Naive thymus-derived CD8-positive, alpha-beta T cell (primary cell): ENCODE measurements at regions not wholly inside any gene's neighbourhood (a gene's known extent, or its start where the extent isn't known, plus 50 kb on each side); places are given as distances from the start of the nearest gene placed in this dataset.
"Not testable (repeated sequence)": the region's sequence is repeated elsewhere in the genome, so short reads cannot be mapped to it uniquely, and the experiment has no call there.

Experiments used
- ATAC-seq, 2 donors: fragments of 150-1000 bp; cut with Tn5 transposase in 1 of 2; sonication (Bioruptor Pico), chemical (Tn5 transposase) in 1 of 2; 1 replicate in 1 of 2; 2 replicates in 1 of 2; pipeline ENCODE4 v1.10.0; 2021; ENCODE audit warnings: mild to moderate bottlenecking in 2 of 2, moderate library complexity in 2 of 2
- POLR2A ChIA-PET: fragments of 350-600 bp; sonication (Branson Sonifier 250); formaldehyde crosslinking; loops from one replicate; lab custom pipeline; 2021; ENCODE audit warnings: antibody characterized with exemption; lab: Charles Lee
- DNase-seq, 10 donors: peaks; one replicate each; pipeline versions ENCODE4 v3.0.0 to v3.0.0-alpha.2; 2020 to 2022
- H3K27ac Mint-ChIP-seq, 10 donors: one replicate each; pipeline ENCODE4 v1.8.0; 2020 to 2022; ENCODE audit warnings: mild to moderate bottlenecking in 10 of 10, mixed read lengths in 10 of 10, moderate library complexity in 4 of 10, inconsistent platforms in 1 of 10
- H3K27me3 Mint-ChIP-seq, 5 donors: one replicate each; pipeline ENCODE4 v1.8.0; 2021 to 2022; ENCODE audit warnings: mixed read lengths in 5 of 5
- H3K36me3 Mint-ChIP-seq, 3 donors: one replicate each; pipeline ENCODE4 v1.8.0; 2020 to 2022; ENCODE audit warnings: mixed read lengths in 3 of 3, mild to moderate bottlenecking in 2 of 3, inconsistent platforms in 1 of 3
- H3K4me1 Mint-ChIP-seq, 4 donors: one replicate each; pipeline ENCODE4 v1.8.0; 2021 to 2022; ENCODE audit warnings: mixed read lengths in 4 of 4
- H3K4me3 Mint-ChIP-seq, 10 donors: one replicate each; pipeline ENCODE4 v1.8.0; 2020 to 2022; ENCODE audit warnings: mild to moderate bottlenecking in 10 of 10, mixed read lengths in 10 of 10, moderate library complexity in 6 of 10, inconsistent platforms in 1 of 10
- H3K9me3 Mint-ChIP-seq, 9 donors: one replicate each; pipeline ENCODE4 v1.8.0; 2020 to 2022; ENCODE audit warnings: mixed read lengths in 9 of 9, mild to moderate bottlenecking in 3 of 9, inconsistent platforms in 1 of 9, moderate library complexity in 1 of 9

DNA sequence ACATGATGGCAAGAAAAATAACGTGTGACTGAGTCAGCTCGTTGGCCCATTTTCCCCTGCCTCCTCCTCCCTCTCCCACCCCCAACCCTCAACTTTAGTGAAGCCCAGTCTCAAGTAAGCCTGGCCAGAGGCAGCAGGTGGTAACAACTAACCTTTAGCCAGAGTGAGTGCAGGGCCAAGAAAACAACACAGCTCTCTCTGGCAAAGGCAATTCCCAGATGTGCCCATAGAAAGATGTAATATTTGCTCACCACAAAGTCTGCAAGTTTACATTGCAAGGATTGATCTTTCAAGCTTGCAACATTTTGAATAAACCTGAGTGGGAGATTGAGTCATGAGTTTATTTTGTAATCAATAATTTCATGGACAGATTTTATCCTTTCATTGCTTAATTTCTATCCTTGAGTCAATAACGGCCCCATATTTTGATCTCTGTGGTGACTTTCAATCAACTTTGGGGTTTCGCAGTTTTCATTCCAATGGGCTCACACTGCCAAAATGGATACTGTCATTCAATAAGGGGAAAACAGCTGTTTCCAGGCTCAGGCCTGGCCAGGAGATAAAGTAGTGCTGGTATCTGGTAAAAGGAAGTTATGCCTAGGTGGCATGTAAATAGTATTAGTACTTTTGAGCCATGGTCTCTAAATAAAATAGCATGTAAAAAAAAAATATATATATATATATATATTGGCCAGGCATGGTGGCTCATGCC, 130.7 kb upstream of the TMEM164 start:
- POLR2A ChIA-PET = interaction anchor here (0.6 kb wide), 1 partner anchor 11 kb away, joined by 3 read pairs; no protein-coding TSS in a partner anchor
- Mint-ChIP-seq H3K27me3 (peaks cover 0 to 4% (median 0%) of the 10 kb centered on the region in 5 donors), H3K27ac (no peak overlapping the region), H3K36me3 (no peaks in the 10 kb centered on the region), H3K9me3 (no peaks in the 10 kb centered on the region), H3K4me1 (no peaks in the 10 kb centered on the region), H3K4me3 (no peak overlapping the region)
- DNase-seq = no peak
- ATAC-seq = no peak

DNA sequence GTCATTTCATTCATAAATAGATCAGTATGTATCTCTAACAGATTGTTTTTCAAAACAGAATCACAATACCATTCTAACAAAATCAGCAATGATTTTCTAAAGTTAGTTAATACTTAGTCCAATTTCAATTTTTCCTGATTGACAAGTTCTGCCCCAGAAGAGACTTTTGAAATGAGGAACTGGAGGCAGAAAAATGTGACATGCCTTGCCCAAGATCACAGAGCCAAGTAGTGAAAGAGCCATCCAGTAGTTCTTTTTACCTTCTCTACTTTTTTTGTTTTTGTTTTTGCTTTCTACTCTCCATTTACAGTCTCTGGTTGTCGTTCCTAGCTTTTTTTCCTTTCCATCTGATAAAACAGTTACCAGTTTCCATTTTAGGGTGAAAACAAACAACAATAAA, 129.3 kb upstream of the TMEM164 start:
- Mint-ChIP-seq H3K4me3 (no peak overlapping the region), H3K27me3 (no peaks in the 10 kb centered on the region), H3K9me3 (no peaks in the 10 kb centered on the region), H3K36me3 (no peaks in the 10 kb centered on the region), H3K27ac (no peak overlapping the region), H3K4me1 (peaks cover 0 to 2% (median 0%) of the 10 kb centered on the region in 4 donors)
- POLR2A ChIA-PET = no interaction called here
- no peak for DNase-seq
- no peak for ATAC-seq

DNA sequence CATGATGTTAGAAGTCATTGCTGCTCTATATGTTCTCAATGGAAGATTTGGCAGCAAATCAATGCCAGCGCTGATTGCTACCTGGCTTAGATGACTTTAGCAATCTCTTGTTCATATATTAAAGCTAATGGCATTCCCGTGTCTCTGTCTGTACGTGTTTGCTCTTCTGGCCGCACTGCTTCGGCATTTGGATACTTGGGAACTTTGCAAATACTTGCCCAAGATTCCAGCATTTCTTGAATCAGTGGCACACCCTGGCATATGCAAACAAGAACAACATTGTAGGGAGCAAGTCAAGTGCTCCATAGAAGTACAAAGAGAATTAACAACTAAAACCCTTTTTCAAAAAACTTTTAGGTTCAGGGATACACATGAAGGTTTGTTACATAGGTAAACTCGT, 128.9 kb upstream of the TMEM164 start:
- peaks cover 0 to 2% (median 0%) of the 10 kb centered on the region in 4 donors for H3K4me1 Mint-ChIP-seq
- H3K4me3 Mint-ChIP-seq = no peak overlapping the region
- H3K27me3 Mint-ChIP-seq = no peaks in the 10 kb centered on the region
- DNase-seq = no peak
- H3K27ac Mint-ChIP-seq = no peak overlapping the region
- H3K9me3 Mint-ChIP-seq = no peaks in the 10 kb centered on the region
- ATAC-seq = no peak
- H3K36me3 Mint-ChIP-seq = no peaks in the 10 kb centered on the region
- POLR2A ChIA-PET = no interaction called here

DNA sequence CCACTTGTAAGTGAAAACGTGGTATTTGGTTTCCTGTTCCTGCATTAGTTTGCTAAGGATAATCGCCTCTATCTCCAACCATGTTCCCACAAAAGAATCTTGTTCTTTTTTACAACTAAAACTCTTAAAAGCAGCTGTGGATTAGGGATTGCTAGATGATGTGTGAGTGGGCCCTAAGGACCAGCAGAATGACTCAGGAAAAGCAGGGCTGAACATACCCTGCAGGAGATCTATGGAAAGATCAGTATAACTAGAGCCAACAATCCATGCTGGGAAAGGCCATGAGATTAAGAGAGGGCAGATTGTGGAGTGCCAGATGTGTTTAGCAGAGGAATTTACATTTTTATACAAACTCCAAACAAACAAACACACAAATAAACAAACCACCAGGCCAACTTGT, 128.4 kb upstream of the TMEM164 start:
- peaks cover 0 to 2% (median 0%) of the 10 kb centered on the region in 4 donors for H3K4me1 Mint-ChIP-seq
- H3K27me3 Mint-ChIP-seq = no peaks in the 10 kb centered on the region
- no peak overlapping the region for H3K4me3 Mint-ChIP-seq
- no peak overlapping the region for H3K27ac Mint-ChIP-seq
- POLR2A ChIA-PET = no interaction called here
- ATAC-seq (no peak), DNase-seq (no peak)
- H3K9me3 Mint-ChIP-seq = no peaks in the 10 kb centered on the region
- H3K36me3 Mint-ChIP-seq = no peaks in the 10 kb centered on the region

DNA sequence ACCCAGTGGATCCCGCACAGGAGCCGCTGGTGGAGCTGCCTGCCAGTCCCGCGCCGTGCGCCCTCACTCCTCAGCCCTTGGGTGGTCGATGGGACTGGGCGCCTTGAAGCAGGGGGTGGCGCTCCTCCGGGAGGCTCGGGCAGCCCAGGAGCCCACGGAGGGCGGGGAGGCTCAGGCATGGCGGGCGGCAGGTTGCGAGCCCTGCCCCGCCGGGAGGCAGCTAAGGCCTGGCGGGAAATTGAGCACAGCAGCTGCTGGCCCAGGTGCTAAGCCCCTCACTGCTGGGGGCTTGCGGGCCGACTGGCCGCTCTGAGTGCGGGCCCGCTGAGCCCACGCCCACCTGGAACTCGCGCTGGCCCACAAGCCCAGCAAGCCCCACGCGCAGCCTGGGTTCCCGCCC, 127.1 kb upstream of the TMEM164 start:
- H3K4me3 Mint-ChIP-seq = no peak overlapping the region
- H3K36me3 Mint-ChIP-seq = no peaks in the 10 kb centered on the region
- DNase-seq (no peak), ATAC-seq (no peak)
- H3K9me3 Mint-ChIP-seq = no peaks in the 10 kb centered on the region
- H3K4me1 Mint-ChIP-seq = peaks cover 0 to 4% (median 1%) of the 10 kb centered on the region in 4 donors
- peaks cover 0 to 3% (median 0%) of the 10 kb centered on the region in 5 donors for H3K27me3 Mint-ChIP-seq
- H3K27ac Mint-ChIP-seq = no peak overlapping the region
- POLR2A ChIA-PET = no interaction called here

DNA sequence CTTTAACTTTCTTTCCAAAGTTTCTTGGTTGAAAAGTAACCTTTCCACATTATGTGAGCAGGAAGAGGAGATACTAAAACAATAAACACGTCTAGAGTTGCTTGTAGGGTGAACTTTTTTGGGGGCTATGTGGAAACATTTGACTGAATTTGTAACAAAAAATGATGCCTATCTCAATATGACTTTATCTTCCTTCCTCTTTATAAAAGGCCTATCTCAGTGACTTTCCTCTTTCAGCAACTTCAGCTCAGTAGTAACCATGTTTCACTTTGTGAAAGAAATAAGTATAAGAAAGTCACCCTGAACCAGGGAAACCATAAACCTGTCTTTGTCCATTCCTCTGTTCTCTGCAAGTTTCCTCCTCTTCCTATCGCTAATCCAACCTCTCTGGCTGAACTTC, 124.7 kb upstream of the TMEM164 start:
- no peaks in the 10 kb centered on the region for H3K36me3 Mint-ChIP-seq
- DNase-seq (no peak), ATAC-seq (no peak)
- peaks cover 0 to 4% (median 1%) of the 10 kb centered on the region in 4 donors for H3K4me1 Mint-ChIP-seq
- H3K4me3 Mint-ChIP-seq = no peak overlapping the region
- H3K27ac Mint-ChIP-seq = no peak overlapping the region
- peaks cover 0 to 6% (median 0%) of the 10 kb centered on the region in 5 donors for H3K27me3 Mint-ChIP-seq
- POLR2A ChIA-PET = no interaction called here
- H3K9me3 Mint-ChIP-seq = no peaks in the 10 kb centered on the region

DNA sequence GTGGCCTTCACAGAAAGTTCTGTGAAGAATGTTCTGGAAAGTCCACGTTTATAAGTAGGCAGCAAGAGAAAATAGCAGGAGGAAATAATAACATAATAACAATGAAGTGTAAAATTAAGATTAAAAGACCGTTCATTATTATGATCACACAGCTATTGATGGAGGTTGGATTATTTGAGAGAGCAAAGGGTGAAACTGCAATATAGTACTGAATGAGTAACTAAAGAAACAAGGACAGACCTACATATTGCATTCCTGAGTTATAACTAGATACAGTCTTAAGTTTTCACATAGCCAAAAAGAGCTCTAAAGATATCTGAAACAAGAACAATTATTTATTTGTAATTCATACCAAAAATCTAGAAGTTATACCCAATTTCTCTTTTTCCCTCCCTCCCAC, 122.9 kb upstream of the TMEM164 start:
- H3K36me3 Mint-ChIP-seq = no peaks in the 10 kb centered on the region
- no peak overlapping the region for H3K4me3 Mint-ChIP-seq
- H3K9me3 Mint-ChIP-seq = no peaks in the 10 kb centered on the region
- H3K27me3 Mint-ChIP-seq = peaks cover 0 to 6% (median 0%) of the 10 kb centered on the region in 5 donors
- ATAC-seq (no peak), DNase-seq (no peak)
- peaks cover 0 to 4% (median 1%) of the 10 kb centered on the region in 4 donors for H3K4me1 Mint-ChIP-seq
- H3K27ac Mint-ChIP-seq = no peak overlapping the region
- POLR2A ChIA-PET = no interaction called here

DNA sequence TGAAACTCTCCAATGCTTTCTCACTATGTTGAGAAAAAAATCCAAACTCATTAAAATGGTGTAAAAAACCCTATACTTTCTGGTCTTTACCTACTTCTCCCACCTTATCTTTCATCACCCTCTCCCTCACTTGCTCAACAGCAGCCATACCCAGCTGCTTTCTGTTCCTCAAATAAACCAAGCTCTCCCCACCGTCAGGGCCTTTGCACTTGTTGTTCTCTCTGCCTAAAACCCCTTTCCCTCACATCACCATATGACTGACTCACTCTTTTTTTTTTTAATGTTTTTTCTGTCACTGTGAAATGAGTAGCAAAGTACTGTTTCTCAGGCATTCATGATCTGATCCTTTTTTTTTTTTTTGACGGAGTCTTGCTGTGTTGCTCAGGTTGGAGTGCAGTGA, 122.3 kb upstream of the TMEM164 start:
- peaks cover 0 to 8% (median 0%) of the 10 kb centered on the region in 5 donors for H3K27me3 Mint-ChIP-seq
- H3K4me3 Mint-ChIP-seq = no peak overlapping the region
- no peaks in the 10 kb centered on the region for H3K36me3 Mint-ChIP-seq
- ATAC-seq (no peak), DNase-seq (no peak)
- no peak overlapping the region for H3K27ac Mint-ChIP-seq
- no peaks in the 10 kb centered on the region for H3K9me3 Mint-ChIP-seq
- H3K4me1 Mint-ChIP-seq = peaks cover 0 to 4% (median 1%) of the 10 kb centered on the region in 4 donors
- POLR2A ChIA-PET = interaction anchor here (0.7 kb wide), 1 partner anchor 536 kb away, joined by 4 read pairs; no protein-coding TSS in a partner anchor

DNA sequence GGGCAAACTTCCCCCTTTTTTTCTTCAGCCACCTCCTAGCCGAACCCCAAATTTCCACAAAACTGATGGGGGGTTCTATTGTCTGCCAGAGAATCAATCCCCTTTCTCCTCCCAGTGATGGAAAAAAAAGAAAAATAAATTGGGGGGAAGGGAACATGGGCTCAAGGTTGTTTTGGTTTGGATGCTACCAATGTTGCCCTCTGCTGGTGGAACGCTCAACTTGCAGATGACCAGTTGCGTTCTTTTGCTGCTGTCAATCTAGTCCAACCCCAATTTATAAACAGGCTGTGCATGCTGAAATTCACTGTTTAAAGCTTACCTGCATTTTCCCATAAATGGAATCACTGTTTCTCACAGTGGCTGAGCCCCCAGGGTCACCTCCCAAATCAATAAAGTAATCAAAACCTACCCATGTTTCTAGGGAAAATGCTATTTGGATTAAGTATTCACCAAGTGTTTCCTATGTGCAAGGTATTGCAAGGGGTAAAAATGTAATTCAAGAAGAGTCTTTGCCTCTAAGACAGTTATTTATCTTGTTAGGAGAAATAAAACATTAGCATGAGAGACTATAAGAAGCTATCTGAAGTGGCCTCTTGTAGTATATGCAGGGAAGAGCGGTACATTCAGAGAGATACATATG, 116.7 kb upstream of the TMEM164 start:
- peaks cover 0 to 10% (median 7%) of the 10 kb centered on the region in 5 donors for H3K27me3 Mint-ChIP-seq
- DNase-seq (peak in 5 of 10 donors; percentile 1 to 18 (median 15)), ATAC-seq (no peak)
- POLR2A ChIA-PET = no interaction called here
- H3K4me1 Mint-ChIP-seq = peaks cover 0 to 21% (median 0%) of the 10 kb centered on the region in 4 donors
- H3K36me3 Mint-ChIP-seq = no peaks in the 10 kb centered on the region
- H3K4me3 Mint-ChIP-seq = no peak overlapping the region
- H3K9me3 Mint-ChIP-seq = no peaks in the 10 kb centered on the region
- H3K27ac Mint-ChIP-seq = no peak overlapping the region

DNA sequence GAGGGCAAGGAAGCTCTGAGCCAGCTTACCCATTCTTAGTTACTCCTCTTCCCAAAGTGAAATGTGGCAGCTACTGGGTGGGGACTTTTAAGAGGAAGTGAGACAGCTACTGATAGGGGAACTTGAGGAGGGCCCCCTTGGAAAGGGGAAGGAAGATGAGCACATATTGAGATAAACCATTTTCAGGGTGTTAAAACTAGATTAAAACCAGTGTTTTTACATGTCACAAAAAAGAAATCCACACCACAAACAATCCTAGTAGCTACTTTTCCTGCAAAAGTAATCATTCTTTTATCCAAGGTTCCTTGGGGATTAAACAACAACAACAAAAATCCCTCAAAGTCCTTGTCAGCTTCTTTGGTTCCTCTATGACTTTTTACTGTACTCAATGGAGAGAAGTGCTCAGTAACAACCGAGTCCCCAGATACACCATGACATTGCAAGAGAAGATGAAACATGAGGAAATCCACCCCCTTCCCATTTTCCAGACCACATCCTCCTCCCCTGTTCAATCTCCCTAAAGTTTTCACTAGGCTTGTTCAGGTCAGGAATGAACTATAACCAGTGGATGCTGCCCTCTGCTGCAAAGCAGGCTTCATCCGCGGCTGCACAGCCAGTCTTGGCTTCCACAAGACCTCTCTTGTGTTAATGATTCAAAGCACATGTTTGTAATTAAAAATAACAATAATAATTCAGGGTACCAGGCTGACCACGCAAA, 113.5 kb upstream of the TMEM164 start:
- Mint-ChIP-seq H3K4me3 (no peak overlapping the region), H3K27ac (no peak overlapping the region), H3K4me1 (peaks cover 0 to 21% (median 0%) of the 10 kb centered on the region in 4 donors), H3K9me3 (no peaks in the 10 kb centered on the region), H3K36me3 (no peaks in the 10 kb centered on the region), H3K27me3 (peaks cover 0 to 10% (median 4%) of the 10 kb centered on the region in 5 donors)
- no peak for ATAC-seq
- POLR2A ChIA-PET = no interaction called here
- DNase-seq = peak in 1 of 10 donors; percentile 1

DNA sequence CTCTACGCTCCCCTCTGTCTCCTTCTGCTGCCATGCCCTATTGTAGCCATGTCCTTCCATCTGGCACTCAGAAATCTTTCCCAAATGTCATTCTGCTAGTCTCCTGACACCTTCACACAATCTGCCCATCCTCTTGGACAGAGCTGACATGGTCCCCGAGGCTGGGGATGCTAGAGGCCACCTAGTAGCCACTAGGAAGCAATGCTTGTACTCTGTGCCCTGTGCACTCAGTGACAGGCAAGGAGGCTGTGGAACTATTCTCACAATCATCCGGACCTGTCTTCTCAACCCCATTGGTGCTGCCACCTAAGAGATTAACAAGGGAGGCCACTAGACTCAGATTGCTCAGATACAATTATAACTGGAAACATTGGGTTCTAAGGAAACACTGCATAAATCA, 112.6 kb upstream of the TMEM164 start:
- POLR2A ChIA-PET = no interaction called here
- no peak for DNase-seq
- Mint-ChIP-seq H3K27me3 (peaks cover 0 to 10% (median 4%) of the 10 kb centered on the region in 5 donors), H3K4me1 (peaks cover 0 to 21% (median 0%) of the 10 kb centered on the region in 4 donors), H3K27ac (no peak overlapping the region), H3K4me3 (no peak overlapping the region), H3K36me3 (no peaks in the 10 kb centered on the region), H3K9me3 (no peaks in the 10 kb centered on the region)
- ATAC-seq = no peak

DNA sequence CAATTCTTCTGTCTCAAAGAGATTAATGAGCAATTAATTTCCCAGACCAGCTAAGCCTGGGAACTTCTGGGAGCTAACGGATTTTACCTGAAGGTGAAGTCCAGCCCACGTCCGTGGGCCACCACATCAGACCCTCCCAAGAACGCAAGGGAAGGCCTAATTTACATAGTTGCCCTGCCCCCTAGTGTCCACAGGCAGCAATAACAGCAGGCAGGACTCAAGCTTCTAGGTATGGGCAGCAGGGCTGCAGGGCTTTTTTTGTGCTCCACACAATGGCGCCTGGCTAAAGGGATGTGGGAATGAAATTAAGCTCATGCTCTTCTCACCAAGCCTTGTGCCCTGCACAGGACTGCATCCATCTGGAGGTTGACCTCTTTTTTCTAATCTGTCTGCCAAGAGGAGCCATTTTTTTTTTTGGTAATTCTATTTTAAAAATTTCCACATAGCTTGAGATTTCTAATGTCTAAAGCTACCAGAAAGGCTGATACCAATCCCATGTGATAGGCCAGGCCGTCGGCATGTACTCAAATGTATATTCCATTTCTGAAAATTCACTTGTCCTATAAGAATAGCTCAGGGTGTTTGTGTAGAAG, 111.9 kb upstream of the TMEM164 start:
- Mint-ChIP-seq H3K4me1 (peaks cover 0 to 21% (median 0%) of the 10 kb centered on the region in 4 donors), H3K4me3 (no peak overlapping the region), H3K27ac (no peak overlapping the region), H3K36me3 (no peaks in the 10 kb centered on the region), H3K27me3 (peaks cover 0 to 10% (median 2%) of the 10 kb centered on the region in 5 donors), H3K9me3 (no peaks in the 10 kb centered on the region)
- POLR2A ChIA-PET = no interaction called here
- ATAC-seq (peak; percentile 48 to 59), DNase-seq (peak; percentile 7 to 67 (median 30))

DNA sequence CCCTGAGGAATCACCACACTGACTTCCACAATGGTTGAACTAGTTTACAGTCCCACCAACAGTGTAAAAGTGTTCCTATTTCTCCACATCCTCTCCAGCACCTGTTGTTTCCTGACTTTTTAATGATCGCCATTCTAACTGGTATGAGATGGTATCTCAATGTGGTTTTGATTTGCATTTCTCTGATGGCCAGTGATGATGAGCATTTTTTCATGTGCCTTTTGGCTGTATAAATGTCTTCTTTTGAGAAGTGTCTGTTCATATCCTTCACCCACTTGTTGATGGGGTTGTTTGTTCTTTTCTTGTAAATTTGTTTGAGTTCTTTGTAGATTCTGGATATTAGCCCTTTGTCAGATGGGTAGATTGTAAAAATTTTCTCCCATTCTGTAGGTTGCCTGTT, 106.9 kb upstream of the TMEM164 start:
- DNase-seq, H3K9me3 Mint-ChIP-seq, H3K4me1 Mint-ChIP-seq, POLR2A ChIA-PET, H3K27me3 Mint-ChIP-seq, H3K36me3 Mint-ChIP-seq, ATAC-seq, H3K27ac Mint-ChIP-seq, H3K4me3 Mint-ChIP-seq: not testable (repeated sequence)
